ENCODE measurements at regions not wholly inside any gene's neighbourhood (a gene's known extent, or its start where the extent isn't known, plus 50 kb on each side); places are given as distances from the start of the nearest gene placed in this dataset.

DNA sequence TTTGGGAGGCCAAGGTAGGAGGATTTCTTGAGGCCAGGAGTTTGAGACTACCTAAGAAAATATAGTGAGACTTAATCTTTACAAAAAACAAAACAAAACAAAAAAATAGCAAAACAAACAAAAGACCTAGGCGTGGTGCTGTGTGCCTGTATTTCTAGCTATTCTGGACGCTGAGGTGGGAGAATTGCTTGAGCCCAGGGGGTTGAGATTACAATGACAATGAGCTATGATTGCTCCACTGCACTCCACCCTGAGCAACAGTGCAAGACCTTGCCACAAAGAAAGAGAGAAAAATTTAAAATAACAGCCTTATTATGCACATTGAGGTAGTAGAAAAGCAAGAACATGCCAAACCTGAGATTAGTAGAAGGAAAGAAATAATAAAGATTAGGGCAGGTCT lies 657.7 kb downstream of the PDHA2 start:
- TF ChIP-seq POLR2A (IDR thresholded peaks at IDR 0.05; ENCODE audit: low read depth, low read length): no peak
- no peak for TF ChIP-seq TAF1 (IDR thresholded peaks at IDR 0.05; ENCODE audit: borderline replicate concordance, low read depth, low read length)
